Prostate gland (tissue), 2 donors: ENCODE measurements at regions not wholly inside any gene's neighbourhood (a gene's known extent, or its start where the extent isn't known, plus 50 kb on each side); places are given as distances from the start of the nearest gene placed in this dataset.

Source experiments
- DNase-seq: peaks from one replicate; pipeline ENCODE4 v3.0.0-alpha.2; 2019; ENCODE audit warnings: low spot score
- H3K27ac ChIP-seq, 2 donors: fragments of 200-600 bp; sonication (generic); 2 replicates each; pipeline ENCODE4 v1.5.1; 2017 to 2019
- H3K27me3 ChIP-seq: fragments of 200-600 bp; sonication (generic); replicated peaks from 2 replicates; pipeline ENCODE4 v1.5.1; 2019; ENCODE audit not compliant: insufficient read depth
- H3K36me3 ChIP-seq, 2 donors: fragments of 200-600 bp; sonication (generic); 1 replicate in 1 of 2; 2 replicates in 1 of 2; pipeline versions ENCODE4 v1.5.1 to v1.8.1; 2017 to 2019
- H3K4me1 ChIP-seq: fragments of 200-600 bp; sonication (generic); replicated peaks from 2 replicates; pipeline ENCODE4 v1.5.1; 2019
- H3K4me3 ChIP-seq, 2 donors: fragments of 200-600 bp; sonication (generic); 2 replicates each; pipeline ENCODE4 v1.5.1; 2017 to 2019
- H3K9me3 ChIP-seq: fragments of 200-600 bp; sonication (generic); 2 replicates; pipeline ENCODE4 v1.5.1; 2017
- POLR2A ChIP-seq: fragments of 450-650 bp; IDR thresholded peaks from one replicate; pipeline ENCODE4 v1.6.1; 2016; ENCODE audit warnings: antibody characterized with exemption, mild to moderate bottlenecking
- POLR2AphosphoS5 ChIP-seq: sonication (generic); formaldehyde crosslinking; IDR thresholded peaks from one replicate; pipeline ENCODE4 v1.6.1; 2017; ENCODE audit warnings: antibody characterized with exemption
- WGBS: methylation state at CpG from one replicate; pipeline ENCODE4 v1.1.5; 2018; 5-methylcytosine and 5-hydroxymethylcytosine counted together
- intact Hi-C: fragments of 100-400 bp; cut with DNase I; formaldehyde crosslinking; loops from one replicate; pipeline ENCODE4 v1.14.2; 2022
- TF ChIP-seq, protein P1 (sequence below), 4 experiments: fragments of 200-600 bp in 2 of 4; fragments of 450-650 bp in 2 of 4; sonication (generic) in 2 of 4; IDR thresholded peaks; 1 replicate in 3 of 4; 2 replicates in 1 of 4; pipeline ENCODE4 v1.5.1; 2016 to 2019; ENCODE audit warnings: antibody characterized with exemption in 4 of 4, mild to moderate bottlenecking in 2 of 4, moderate library complexity in 2 of 4

DNA sequence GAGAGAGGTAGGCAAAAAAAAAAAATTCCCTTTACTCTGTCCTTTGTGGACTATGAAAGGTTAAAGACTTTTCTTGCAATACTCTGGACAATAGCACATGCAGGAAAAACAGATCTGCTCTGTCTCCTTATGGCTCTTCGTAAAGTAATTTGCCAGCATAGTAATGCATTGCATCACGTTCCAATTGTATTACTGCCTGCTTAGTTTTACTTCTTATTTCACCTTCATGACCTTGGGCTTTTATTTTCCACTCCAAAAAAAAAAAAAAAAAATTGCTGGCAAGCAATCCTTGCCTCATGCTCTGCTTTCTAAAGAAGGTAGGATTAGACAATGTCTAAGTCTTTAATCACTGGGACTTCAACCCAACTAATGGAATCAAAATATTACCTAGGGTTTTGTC lies 1802.7 kb downstream of the SUCLG1 start:
- no peaks in the 10 kb centered on the region for H3K27me3 ChIP-seq
- no peak overlapping the region for H3K4me3 ChIP-seq
- intact Hi-C loops = no loop called here
- no peaks in the 10 kb centered on the region for H3K9me3 ChIP-seq
- no peak overlapping the region for H3K27ac ChIP-seq
- TF ChIP-seq, protein P1, sequence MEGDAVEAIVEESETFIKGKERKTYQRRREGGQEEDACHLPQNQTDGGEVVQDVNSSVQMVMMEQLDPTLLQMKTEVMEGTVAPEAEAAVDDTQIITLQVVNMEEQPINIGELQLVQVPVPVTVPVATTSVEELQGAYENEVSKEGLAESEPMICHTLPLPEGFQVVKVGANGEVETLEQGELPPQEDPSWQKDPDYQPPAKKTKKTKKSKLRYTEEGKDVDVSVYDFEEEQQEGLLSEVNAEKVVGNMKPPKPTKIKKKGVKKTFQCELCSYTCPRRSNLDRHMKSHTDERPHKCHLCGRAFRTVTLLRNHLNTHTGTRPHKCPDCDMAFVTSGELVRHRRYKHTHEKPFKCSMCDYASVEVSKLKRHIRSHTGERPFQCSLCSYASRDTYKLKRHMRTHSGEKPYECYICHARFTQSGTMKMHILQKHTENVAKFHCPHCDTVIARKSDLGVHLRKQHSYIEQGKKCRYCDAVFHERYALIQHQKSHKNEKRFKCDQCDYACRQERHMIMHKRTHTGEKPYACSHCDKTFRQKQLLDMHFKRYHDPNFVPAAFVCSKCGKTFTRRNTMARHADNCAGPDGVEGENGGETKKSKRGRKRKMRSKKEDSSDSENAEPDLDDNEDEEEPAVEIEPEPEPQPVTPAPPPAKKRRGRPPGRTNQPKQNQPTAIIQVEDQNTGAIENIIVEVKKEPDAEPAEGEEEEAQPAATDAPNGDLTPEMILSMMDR (IDR thresholded peaks at IDR 0.05) = no peak
- no peak for TF ChIP-seq POLR2A
- TF ChIP-seq POLR2AphosphoS5 = no peak
- H3K4me1 ChIP-seq = peaks cover 3% of the 10 kb centered on the region
- no peaks in the 10 kb centered on the region for H3K36me3 ChIP-seq
- DNase-seq = no peak
- WGBS = 43% methylated on average over 2 of the region's 2 CpGs

DNA sequence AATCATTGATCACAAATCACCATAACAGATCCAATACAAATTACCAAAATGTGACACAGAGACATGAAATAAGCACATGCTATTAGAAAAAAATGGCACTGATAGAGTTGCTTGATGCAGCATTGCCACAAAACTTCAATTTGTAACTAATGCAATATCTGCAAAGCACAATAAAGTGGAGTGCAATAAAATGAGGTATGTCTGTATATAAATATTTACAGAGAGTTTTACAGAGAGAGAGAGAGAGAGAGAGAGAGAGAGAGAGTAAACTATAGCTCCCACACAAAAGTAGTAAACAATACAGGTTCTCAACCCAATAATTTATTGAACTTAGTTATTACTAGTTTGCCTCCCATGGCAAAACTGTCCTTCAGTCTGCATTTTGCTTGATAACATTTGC lies 1807.0 kb downstream of the SUCLG1 start:
- Histone ChIP-seq H3K9me3 (no peaks in the 10 kb centered on the region), H3K4me1 (peaks cover 3% of the 10 kb centered on the region), H3K36me3 (no peaks in the 10 kb centered on the region), H3K4me3 (no peak overlapping the region), H3K27me3 (no peaks in the 10 kb centered on the region), H3K27ac (no peak overlapping the region)
- TF ChIP-seq POLR2AphosphoS5 (no peak), POLR2A (no peak)
- TF ChIP-seq, protein P1 (IDR thresholded peaks at IDR 0.05) = no peak
- intact Hi-C loops = no loop called here
- no peak for DNase-seq

DNA sequence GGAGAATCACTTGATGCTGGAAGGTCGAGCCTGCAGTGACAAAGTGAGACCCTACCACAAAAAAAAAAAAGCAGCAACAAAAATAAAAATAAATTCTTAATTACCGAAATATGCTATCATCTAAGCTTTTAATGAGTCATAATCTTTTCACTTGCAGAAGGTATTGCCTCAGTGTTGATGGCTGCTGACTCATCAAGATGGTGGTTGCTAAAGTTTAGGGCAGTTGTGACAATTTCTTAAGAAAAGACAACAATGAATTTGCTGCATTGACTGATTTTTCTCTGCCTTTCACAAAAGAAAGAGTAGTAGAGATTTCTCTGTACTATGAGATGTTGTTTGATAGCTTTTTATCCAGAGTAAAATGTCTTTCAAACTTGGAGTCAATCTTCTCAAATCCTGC lies 1809.0 kb downstream of the SUCLG1 start:
- Histone ChIP-seq H3K36me3 (no peaks in the 10 kb centered on the region), H3K27ac (no peak overlapping the region), H3K4me1 (peaks cover 3% of the 10 kb centered on the region), H3K27me3 (no peaks in the 10 kb centered on the region), H3K9me3 (no peaks in the 10 kb centered on the region), H3K4me3 (no peak overlapping the region)
- whole genome bisulfite sequencing = 96% methylated on average over 2 of the region's 2 CpGs
- no peak for TF ChIP-seq POLR2AphosphoS5
- TF ChIP-seq, protein P1 (IDR thresholded peaks at IDR 0.05) = no peak
- no peak for TF ChIP-seq POLR2A
- intact Hi-C loops = no loop called here
- DNase-seq = no peak

DNA sequence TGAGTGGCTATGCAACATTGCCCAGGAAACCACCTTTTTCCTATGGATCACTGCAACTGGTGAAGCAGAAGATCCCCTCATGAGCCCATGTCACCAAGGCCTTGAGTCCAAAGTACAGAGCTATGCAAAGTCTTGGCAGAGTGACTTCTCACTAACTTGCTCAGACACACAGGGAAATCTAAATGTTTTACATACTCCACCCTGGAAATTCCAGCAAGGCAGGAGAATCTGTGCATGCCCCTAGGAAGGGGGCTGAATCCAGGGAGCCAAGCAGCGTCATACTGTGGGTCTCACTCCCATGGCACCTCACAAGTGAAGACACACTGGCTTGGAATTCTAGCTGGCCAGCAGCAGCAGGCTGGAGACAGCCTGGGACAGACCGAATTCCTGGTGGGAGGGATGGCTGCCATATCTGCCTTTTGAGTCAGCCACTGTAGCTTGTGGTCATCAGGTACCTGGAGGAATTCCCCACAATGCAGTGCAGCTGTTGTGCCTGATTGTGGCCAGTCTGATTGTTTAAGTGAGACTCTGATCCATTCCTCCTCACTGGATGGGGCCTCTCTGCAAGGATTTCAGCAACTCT lies 1817.4 kb downstream of the SUCLG1 start:
- TF ChIP-seq POLR2A (no peak), POLR2AphosphoS5 (no peak)
- TF ChIP-seq, protein P1 (IDR thresholded peaks at IDR 0.05) = no peak
- WGBS = 85% methylated on average over 2 of the region's 2 CpGs
- Histone ChIP-seq H3K4me3 (no peak overlapping the region), H3K27me3 (no peaks in the 10 kb centered on the region), H3K4me1 (no peaks in the 10 kb centered on the region), H3K36me3 (no peaks in the 10 kb centered on the region), H3K9me3 (no peaks in the 10 kb centered on the region), H3K27ac (no peak overlapping the region)
- intact Hi-C loops = no loop called here
- no peak for DNase-seq

DNA sequence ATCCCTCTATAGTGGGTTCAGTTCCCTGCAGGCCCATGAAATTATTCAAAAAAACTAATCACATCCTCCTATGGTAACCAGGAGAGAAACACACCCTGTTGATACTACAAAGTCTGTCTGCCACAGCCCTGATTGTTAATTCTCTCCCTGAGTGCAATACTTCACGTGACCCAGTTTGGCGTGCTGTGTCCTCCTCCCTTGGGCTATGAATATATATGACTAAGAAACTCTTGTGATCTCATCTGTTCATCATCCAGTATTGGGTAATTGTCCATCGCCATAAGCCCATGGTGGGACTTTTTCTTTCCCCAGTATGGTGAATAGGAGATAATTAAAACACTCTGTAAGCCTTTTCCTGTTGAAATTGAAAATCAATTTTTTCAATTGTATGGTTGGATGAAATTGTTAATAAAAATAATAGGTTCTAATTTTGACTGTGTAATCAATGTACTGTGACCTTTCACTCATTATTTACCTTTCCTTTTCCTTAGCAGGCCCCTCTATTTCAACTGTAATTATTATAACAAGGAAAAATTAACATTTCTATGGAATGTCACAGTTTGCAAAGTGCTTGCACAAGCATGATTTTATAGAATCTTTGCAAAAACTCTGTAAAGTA lies 1822.6 kb downstream of the SUCLG1 start:
- WGBS = 95% methylated on average over 3 of the region's 3 CpGs
- TF ChIP-seq POLR2A (no peak), POLR2AphosphoS5 (no peak)
- TF ChIP-seq, protein P1 (IDR thresholded peaks at IDR 0.05) = no peak
- no peaks in the 10 kb centered on the region for H3K9me3 ChIP-seq
- intact Hi-C loops = no loop called here
- no peak overlapping the region for H3K4me3 ChIP-seq
- H3K27ac ChIP-seq = no peak overlapping the region
- H3K27me3 ChIP-seq = no peaks in the 10 kb centered on the region
- DNase-seq = no peak
- H3K4me1 ChIP-seq = no peaks in the 10 kb centered on the region
- no peaks in the 10 kb centered on the region for H3K36me3 ChIP-seq
